HEK293T (cell line): ENCODE measurements at regions not wholly inside any gene's neighbourhood (a gene's known extent, or its start where the extent isn't known, plus 50 kb on each side); places are given as distances from the start of the nearest gene placed in this dataset.

Experiments
- BHLHE40 ChIP-seq: fragments of 450-650 bp; IDR thresholded peaks from 2 replicates; pipeline ENCODE4 v1.6.1; 2016; ENCODE audit warnings: mild to moderate bottlenecking, moderate library complexity, borderline replicate concordance
- CTBP1 ChIP-seq: fragments of 450-650 bp; IDR thresholded peaks from 2 replicates; pipeline ENCODE4 v1.6.1; 2016; ENCODE audit warnings: borderline replicate concordance
- FOXK2 ChIP-seq: fragments of 450-650 bp; IDR thresholded peaks from 2 replicates; pipeline ENCODE4 v1.6.1; 2016; ENCODE audit warnings: mild to moderate bottlenecking
- FOXM1 ChIP-seq: fragments of 450-650 bp; IDR thresholded peaks from 2 replicates; pipeline ENCODE4 v1.6.1; 2017; ENCODE audit warnings: mild to moderate bottlenecking, borderline replicate concordance
- HDGF ChIP-seq: fragments of 450-650 bp; IDR thresholded peaks from 2 replicates; pipeline ENCODE4 v1.6.1; 2017; ENCODE audit warnings: antibody characterized with exemption, borderline replicate concordance
- NFRKB ChIP-seq: fragments of 450-650 bp; IDR thresholded peaks from 2 replicates; pipeline ENCODE4 v1.6.1; 2016; ENCODE audit warnings: mild to moderate bottlenecking, moderate library complexity
- SP1 ChIP-seq: fragments of 450-650 bp; IDR thresholded peaks from 2 replicates; pipeline ENCODE4 v1.6.1; 2017
- SUZ12 ChIP-seq: fragments of 450-650 bp; IDR thresholded peaks from 2 replicates; pipeline ENCODE4 v1.6.1; 2016; ENCODE audit warnings: mild to moderate bottlenecking
- ZNF384 ChIP-seq: fragments of 450-650 bp; IDR thresholded peaks from 2 replicates; pipeline ENCODE4 v1.6.1; 2016
- TF ChIP-seq, protein P1 (sequence below): fragments of 450-650 bp; IDR thresholded peaks from 2 replicates; pipeline ENCODE4 v1.6.1; 2016

DNA sequence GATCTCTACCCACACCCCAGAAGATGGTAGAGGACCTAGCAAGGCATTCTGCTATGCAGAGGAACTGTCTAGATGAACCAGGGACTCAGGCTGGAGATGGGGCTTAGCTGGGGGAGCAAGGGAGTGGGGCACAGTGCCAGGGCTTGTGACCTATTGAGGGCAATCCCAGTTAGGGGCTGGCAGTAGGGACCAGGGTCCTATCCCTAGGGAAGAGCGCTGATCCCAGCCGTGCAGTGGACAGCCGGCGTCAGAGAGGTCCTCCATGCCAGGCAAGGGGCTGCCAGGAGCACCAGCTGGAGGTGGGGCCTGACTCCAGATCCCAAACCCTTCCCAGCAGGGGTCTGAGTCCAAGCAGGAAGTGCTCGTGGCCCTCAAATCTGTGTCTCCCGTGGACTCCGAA, 52.7 kb upstream of the NEURL1B start:
- TF ChIP-seq HDGF, result no peak
- no peak for TF ChIP-seq BHLHE40
- TF ChIP-seq, protein P1, sequence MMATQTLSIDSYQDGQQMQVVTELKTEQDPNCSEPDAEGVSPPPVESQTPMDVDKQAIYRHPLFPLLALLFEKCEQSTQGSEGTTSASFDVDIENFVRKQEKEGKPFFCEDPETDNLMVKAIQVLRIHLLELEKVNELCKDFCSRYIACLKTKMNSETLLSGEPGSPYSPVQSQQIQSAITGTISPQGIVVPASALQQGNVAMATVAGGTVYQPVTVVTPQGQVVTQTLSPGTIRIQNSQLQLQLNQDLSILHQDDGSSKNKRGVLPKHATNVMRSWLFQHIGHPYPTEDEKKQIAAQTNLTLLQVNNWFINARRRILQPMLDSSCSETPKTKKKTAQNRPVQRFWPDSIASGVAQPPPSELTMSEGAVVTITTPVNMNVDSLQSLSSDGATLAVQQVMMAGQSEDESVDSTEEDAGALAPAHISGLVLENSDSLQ, result no peak
- no peak for TF ChIP-seq CTBP1
- TF ChIP-seq FOXK2, result no peak
- TF ChIP-seq FOXM1, result no peak
- TF ChIP-seq NFRKB, result no peak
- TF ChIP-seq SP1, result no peak
- TF ChIP-seq SUZ12, result no peak
- TF ChIP-seq ZNF384, result no peak
